Bone marrow (tissue), 2 donors: ENCODE measurements at regions not wholly inside any gene's neighbourhood (a gene's known extent, or its start where the extent isn't known, plus 50 kb on each side); places are given as distances from the start of the nearest gene placed in this dataset.

ENCODE experiments used
- DNase-seq, 2 donors: peaks; one replicate each; lab custom pipeline; 2025; lab: John Stamatoyannopoulos, UW

DNA sequence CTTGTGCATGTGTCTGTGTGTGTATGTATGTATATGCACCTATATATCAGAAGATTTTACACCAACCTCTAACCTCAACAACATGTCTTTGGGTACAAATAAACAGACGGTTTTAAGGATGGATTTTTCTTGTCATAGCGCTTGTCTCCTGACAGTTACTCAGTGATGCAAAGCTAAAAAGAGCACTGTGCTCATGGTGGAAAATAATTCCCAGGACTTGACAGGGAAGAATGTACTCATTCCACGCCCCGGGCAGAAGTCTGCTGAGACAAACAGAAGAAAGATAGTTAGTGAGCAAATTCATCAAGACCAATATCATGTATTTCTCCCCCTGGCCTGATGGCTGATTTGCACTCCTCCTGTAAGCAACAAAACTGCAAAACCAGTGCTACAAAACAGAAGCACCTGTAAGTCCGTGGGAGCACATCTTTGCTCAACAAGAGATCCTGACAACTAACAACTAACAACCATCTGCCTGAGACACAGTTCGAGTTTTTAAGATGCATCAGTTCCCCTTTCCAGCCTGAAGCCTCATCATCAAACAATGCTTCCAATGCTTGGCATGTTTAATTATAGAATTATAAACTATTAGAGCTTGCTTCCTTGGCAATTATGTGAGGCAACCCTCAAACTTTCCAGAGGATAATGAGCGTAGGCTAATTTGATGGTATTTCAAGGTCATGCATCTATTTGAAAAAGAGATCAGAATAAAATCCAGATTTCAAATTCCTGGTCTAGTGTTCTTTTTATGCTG is 812.7 kb upstream of the MIR17HG start:
- DNase-seq: no peak

DNA sequence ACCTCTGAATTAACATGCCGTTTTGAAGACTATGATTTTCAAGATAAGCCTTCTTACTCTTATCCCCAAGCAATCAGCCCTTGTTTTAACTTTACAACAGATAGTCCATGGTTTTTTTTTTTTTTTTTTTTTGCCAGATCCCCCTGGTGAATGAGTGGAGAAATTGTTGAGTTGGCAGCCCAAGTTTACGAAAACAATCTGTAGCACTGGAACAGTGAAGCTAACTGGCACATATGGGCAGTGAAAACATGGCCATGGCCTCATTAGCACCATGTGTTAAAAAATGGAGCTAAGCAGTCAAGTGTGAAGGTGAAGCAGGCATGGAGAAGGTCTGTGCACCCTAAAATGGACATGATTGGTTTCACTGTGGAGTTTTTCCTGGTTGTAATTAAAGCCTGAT is 812.1 kb upstream of the MIR17HG start:
- no peak for DNase-seq

DNA sequence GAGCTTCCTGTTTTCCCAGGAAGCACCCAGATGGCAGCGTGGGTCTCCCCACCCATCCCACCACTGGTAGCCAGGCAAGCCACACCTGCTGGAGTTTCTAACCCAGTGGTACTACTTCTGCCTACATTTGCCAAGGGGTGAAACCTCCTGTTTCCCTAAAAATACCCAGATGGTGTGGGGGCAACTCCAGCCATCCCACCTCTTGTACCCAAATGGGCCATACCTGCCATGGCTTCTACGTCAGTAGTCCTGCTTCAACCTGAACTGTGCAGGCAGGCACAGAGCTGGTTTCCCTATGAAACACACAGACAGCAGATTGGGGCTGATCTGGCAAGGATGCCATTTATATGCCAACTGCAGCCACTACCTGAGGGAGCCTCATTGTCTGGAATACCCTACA is 809.4 kb upstream of the MIR17HG start:
- no peak for DNase-seq

DNA sequence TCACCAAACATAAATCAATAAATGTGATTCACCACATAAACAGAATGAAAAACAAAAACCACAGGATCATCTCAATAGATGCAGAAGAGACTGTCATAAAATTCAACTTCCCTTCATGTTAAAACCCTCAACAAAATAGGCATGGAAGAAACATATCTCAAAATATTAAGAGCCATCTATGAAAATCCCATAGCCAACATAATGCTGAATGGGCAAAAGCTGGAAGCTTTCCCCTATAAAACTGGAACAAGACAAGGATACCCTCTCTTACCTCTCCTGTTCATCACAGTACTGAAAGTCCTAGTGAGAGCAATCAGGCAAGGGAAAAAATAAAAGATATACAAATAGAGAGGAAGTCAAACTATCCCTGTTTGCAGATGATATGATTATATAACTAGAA is 806.1 kb upstream of the MIR17HG start:
- DNase-seq: no peak

DNA sequence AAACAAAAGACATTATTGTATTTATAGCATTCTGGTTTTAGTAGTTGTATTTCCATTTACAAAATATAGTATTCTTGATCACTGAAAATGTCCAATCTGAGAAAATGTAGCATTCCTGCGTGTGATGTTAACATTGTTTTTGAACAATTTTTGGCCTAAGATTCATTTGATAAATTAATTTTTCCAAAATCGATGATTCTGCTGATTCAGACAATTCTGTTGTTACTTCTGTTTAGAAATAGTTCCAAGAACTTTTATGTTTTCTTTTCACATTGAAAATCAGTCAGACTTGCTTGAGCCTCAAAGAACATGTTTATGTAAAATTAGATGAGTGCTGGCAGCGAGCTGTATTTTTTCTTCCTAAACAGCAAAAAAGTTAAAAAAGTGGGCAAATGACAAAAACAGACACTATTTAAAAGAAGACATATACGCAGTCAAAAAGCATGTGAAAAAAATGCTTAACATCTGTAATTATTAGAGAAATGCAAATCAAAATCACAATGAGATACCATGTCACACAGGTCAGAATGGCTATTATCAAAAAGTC is 804.5 kb upstream of the MIR17HG start:
- DNase-seq: no peak

DNA sequence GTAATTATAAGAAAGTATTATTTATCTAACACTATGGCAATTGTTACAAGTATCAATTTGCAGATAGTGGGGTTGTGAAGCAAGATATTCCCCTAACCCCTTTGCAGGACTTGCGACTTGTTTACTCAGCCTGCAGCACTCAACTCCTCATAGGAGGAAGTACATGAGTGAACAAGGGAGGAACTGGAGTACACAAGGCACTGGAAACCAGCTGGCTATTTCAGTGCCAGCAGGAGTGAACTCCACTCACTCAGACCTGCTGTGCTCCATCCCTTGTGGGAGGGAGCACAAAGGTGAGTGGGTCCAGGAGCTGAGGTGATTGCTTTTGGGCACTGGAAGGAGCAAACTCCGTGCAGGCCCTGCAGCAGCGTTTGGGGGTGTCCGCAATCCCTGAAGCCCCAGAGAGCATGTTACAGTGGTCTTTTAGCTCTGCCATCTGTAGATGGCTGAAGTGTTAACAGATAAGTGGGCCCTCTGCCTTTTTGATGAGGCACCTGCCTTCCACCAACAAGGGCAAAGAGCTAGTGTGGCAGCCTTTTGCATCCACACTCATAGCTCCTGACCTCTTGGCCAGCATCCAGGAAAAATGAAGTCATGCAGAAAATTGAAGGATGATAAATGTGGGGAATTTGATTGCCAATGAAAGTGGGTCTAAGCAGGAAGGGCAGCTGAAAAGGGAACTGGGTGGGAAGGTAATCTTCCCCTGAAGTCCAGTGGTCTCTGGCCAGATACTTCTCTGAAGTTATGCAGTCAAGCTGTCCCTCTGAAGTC is 802.2 kb upstream of the MIR17HG start:
- no peak for DNase-seq

DNA sequence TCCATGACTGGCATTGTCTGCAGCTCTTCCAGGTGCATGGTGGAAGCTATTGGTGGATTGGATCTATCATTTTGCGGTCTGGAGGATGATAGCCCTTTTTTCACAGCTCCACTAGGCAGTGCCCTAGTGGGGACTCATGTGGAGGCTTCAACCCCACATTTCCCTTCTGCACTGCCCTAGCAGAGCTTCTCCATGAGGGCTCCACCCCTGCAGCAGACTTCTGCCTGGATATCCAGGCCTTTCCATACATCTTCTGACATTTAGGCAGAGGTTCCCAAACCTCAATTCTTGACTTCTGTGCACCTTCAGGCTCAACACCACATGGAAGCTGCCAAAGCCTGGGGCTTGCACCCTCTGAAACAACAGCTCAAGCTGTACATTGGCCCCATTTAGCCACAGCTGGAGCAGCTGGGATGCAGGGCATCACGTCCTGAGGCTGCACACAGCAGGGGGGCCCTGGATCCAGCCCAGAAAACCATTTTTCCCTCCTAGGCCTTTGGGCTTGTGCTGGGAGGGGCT is 800.2 kb upstream of the MIR17HG start:
- DNase-seq: no peak

DNA sequence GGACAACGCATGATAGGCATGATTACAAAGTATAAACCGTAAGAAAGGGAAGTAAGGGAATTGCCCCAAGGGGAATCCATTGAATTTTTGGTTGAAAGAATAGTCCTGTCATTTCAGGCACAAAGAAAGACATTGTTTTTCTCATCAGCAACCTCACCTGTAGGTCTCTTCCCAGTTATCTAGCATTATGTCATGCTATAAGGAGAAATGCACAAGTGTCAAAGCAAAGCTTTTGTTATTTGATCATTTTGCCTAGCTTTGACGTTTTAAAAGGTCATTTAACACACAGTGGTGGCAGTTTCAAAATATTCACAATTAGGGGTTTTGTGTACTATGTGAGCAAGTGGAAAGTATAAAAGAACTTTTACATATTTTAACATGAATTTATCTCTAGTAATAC is 796.2 kb upstream of the MIR17HG start:
- no peak for DNase-seq

DNA sequence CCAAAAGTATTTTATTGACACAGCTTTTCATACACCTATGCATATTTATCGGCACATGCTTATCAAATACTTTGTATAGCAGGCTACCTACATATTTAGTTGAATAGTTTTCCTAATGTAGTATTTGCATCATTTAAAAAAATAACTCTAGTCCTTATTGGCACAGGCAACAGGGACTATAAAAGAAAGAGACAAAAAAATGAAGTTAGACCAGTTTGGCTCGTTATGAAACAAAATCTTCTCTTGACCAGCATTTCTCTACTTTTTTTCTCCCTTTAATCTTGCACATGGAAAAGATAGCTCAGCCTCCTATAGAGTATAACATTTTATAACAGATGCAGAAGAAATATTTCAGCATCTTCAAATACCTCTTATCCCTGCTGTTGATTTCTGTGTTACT is 794.8 kb upstream of the MIR17HG start:
- no peak for DNase-seq

DNA sequence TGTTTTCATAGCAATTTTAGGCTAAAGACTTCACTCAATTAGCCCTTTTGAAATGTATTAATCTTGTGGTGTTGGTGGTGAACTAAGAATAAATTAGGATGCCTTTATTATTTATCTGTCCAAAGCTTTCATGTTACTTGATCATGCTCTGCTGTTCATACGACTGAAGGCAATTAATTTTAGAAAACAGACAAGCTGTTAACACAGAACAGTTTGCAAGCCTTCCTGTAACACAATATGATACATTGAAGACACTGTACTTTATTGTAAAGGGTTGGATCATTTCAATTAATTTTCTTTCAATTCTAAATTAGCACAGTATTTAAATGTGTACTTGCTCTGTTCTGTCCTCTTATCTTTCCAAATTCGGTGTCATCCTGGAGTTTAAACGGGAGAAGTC is 794.3 kb upstream of the MIR17HG start:
- no peak for DNase-seq

DNA sequence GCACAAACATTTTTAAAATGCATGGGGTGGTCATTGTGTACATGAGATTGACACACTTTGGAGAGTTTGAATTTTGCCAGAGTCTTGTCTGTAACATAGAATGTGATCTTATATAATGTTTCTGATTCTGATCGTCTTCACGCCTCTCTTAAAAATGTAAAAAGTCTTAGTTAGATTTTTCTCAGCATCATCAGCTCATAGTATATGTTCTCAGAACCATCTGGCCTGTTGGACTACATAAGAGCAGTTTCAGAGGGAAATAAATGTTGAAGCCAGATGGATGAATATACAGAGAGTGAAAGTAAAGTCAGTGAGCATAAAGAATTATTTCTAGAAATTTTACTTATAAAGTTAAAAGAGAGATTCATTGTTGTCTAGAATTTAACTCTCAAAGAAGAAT is 789.9 kb upstream of the MIR17HG start:
- no peak for DNase-seq

DNA sequence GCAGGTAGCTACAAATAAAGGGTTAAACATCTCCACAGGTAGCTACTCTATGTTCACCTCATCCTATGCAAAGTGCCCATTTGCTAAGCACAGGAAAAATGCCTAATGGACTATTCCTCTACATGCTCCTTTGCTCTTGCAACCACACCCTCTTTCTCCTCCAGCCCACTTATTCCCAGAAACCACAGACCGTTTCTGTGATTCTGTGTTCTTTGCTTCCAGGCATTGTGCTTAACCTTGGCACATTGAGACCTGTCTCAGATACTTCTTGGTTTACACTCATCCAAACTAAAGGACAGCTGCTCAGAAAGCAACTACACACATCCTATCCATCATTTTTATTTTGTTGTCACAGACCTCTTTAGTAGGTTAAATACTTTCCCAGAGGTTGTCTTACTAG is 785.0 kb upstream of the MIR17HG start:
- no peak for DNase-seq

DNA sequence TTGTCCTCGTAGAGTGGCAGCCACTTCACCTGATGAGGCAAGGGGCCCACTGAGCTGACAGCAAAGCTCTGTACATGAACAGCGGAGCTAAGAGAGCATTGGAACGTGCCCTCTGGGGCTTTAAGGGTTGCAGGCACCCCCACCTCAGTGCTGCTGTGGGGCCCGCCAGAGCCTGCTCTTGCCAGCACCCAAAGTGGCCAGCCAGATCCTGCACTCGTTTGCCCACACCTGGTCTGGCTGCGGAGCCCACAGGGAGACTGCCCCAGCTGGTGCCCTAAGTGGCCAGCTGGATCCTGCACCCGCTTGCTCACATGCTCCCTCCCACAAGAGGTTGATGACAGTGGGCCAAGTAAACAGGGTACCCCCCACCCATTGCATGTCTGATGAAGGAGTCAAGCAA is 783.4 kb upstream of the MIR17HG start:
- DNase-seq: no peak

DNA sequence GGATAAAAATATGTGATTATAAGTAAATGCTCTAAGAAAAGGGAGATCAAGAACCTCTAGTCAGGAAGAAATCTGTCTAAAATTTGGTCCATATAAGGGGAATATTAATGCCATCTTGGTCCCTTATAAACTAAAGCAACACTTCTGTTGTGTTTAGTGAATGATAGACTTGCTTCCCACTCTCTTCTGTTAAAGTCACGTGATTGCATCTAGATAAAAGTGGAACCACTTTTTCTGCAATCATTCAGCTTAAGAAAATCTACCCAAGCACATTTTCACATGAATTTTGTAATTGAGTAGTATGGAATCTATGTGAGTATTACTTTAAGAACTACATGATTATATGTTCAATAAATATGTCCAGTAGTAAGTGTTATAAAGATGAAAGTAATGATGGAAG is 782.9 kb upstream of the MIR17HG start:
- DNase-seq: no peak

DNA sequence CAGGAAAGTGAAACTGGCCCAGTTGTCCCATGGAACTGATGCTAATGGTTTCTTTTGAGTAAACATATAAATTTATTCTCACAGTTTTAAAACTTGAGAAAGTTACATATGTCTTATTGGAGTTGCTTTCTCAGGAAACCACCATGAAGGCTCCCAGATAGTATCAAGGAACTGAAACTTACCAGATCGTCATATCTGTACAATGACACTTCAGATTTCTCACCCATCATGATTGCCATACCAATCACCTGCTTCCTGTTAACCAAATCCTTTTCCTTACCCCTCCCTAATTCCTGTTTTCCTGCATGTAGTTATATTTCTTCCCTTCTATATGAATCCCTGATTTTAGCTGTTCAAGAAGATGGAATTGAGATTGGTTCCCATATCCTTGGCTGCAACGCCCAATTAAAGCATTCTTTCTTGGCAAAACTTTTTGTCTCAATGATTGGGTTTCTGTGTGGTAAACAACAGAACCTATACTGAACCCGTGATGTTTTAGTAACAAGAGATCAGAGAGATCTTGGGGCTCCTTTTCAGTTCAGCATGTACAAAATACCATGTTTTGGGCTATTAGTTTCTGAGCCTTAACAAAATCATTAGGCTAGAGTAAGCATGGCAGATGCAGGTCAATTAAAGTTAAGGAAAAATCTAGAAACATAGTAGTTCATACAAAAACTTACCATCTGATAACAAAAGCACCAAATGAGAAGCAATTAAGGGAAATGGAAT is 781.3 kb upstream of the MIR17HG start:
- no peak for DNase-seq

DNA sequence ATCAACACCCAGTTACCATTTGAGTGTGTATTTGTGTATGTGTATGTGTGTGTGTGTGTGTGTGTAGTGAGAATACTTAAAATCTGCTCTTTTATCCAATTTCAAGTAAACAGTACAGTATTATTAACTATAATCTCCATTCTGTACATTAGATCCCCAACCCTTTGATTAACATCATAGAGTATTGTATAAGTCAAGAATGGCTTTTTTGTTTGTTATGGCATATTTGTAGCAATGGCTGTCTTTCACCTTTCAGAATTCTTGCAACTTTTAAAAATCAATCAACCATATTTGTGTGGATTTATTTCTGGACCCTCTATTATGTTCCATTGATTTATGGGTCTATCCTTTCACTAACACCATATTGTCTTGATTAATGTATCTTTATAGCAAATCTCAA is 779.3 kb upstream of the MIR17HG start:
- no peak for DNase-seq

DNA sequence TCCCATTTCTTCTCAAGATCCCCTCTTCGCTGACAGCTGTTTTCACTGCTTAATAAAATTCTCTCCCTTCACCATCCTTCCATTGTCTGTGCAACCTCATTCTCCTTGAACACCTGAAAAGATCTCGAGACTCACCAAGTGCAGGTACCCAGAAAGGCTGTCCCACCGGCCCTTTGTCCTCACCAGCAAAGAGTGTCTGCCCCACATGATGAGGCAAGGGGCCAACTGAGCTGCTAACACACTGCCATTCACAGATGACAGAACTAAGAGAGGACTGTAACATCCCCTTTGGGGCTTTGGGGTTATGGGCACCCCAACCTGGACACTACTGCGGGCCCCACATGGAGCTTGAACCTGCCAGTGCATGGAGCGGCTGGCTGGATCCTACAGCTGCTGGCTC is 771.4 kb upstream of the MIR17HG start:
- DNase-seq: no peak

DNA sequence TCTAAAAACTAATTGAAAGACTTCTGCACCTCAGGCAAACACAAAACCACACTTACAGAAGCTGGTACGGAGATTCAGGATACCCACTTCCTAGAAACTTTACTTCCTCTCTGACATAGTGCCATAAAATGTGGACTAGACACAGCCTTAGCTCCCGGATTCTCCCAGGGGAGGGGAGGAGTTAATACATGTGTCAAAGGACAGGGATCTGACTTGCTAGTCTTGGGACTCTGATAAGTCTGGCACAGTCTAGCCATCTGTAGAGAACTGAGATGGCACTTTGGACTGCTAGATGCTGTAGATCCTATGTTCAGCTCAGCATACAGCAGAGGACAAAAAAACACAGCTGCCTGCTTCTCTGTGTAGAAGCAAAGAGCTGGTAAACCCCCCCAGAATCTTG is 769.8 kb upstream of the MIR17HG start:
- no peak for DNase-seq

DNA sequence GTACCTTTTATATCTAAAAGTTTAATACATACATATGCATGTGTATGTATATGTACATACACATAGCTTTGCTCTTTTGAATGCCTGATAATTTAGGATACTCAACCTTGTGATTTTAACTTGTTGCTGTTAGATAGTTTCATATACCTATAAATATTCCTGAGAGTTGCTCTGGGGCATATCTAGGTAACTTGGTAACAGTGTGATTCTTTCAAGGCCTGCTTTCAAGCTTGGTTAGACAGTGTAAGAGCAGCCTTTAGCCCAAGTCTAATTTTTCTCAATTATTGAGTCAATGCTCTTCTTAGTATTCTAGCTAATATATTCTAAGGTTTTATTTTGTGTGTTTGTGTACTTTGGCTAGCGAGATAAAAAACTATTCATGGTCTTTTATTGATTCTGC is 762.1 kb upstream of the MIR17HG start:
- no peak for DNase-seq

DNA sequence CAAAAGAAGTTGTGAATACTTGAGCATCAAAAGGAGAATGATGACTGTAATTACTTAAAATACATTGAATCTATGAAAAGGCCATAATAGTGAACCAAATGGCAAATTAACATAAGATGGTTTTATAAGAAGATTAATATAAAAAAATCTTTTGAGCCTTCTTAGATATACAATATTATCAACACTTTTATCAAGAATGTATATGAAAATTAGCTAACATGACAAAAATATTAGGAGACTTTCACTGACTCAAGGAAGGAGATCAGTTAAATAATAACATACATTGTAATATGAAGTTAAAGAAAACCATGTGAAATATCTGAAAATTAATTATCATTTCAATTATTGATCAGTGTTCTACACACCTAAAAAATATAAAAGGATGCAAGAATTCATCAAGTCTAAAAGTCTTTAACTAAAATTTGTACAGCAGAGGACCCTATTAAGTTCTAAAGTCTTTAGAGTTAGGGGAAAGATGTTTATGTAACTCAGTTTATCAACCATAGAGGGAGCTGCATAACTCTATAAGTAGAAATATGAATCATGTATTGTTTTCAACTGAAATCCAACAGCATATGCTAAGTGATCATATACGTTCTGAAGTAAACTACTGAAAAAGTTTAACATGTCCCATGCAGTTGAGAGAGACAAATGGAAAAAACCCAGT is 756.1 kb upstream of the MIR17HG start:
- DNase-seq: no peak

DNA sequence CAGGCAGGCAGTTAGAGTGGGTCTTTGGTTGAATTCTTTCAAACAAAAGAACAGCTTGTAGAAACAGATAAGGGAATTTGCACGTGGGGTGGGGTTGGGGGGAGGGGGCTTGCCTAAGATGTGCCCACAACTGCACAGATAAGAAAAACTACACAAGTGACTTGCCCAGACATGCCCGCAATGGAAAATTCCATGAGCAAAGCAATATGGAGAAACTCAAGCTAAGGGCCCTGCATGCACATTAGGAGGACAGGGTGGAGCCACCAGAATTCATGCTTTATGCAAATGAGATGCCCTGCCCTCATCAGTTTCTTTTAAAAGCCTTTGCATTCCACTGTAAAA is 755.6 kb upstream of the MIR17HG start:
- no peak for DNase-seq

DNA sequence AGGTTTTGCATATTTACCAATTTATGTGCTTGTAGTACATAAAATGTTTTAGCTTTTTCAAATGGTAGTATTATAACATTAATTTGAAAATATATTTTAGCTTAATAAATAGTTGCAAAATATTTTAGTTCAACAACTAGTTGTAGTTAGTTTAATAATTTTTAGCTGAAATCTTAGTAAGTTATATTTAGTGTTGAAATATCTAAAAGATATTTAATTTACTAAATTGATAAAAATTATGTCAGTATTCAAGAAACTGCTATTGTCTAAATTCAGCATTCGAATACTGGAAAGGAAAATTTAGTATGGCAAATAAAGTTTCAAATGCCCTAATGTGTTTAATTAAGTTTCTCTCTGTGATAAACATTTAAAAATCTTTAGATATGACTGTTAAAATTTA is 754.5 kb upstream of the MIR17HG start:
- no peak for DNase-seq
